GM18858 (cell line): ENCODE measurements at regions not wholly inside any gene's neighbourhood (a gene's known extent, or its start where the extent isn't known, plus 50 kb on each side); places are given as distances from the start of the nearest gene placed in this dataset.
"Not testable (repeated sequence)": the region's sequence is repeated elsewhere in the genome, so short reads cannot be mapped to it uniquely, and the experiment has no call there.

Experiments used
- ATAC-seq: cut with Tn5 transposase; IDR thresholded peaks from one replicate; pipeline ENCODE4 v1.9.1; 2021; ENCODE audit not compliant: unreplicated experiment

DNA sequence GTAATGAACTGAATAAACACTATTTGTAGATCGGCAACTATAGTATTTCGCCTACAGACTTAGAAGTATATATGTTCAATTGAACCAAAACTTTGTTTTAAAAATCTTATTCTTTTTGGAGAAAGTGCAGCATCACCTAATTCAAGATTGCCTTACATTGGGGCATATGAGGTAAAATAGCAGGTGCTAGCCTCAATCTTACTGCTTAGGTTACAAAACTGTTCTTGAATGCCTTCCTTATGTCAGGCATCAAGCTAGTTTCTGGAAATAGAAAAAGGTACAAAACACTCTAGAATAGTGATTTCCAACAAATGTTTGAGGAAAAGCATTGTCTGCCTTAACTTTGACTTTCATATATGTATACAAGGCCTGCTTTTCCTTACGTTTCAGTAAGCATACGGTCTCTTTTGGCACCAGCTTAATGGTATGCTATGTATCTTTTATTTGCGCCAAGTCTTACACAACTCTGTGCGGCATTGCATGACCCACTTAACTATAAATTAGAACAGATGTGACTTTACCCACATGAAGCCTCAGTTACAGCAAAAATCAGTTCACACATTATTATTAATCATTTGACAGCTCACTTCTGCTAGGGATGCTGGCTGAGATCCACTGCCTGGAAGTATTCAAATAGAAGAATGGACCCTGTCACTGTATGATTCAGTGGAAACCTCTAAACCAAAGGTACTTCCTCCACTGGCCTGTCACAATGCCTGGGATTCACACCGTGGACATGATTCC lies 174.1 kb downstream of the PRELID2 start:
- no peak for ATAC-seq

DNA sequence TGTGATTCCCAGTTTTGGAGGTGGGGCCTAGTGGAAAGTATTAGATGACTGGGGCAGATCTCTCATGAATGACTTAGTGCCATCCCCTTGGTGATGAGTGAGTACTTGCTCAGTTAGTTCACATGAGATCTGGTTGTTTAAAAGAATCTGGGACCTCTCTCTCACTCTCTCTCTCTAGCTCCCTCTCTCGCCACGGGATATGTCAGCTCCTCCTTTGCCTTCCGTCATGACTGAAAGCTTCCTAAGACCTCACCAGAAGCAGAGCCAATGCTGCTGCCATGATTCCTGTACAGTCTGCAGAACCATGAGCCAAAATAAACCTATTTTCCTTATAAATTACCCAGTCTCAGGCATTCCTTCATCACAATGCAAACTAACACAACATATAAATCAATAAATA lies 176.7 kb downstream of the PRELID2 start:
- no peak for ATAC-seq

DNA sequence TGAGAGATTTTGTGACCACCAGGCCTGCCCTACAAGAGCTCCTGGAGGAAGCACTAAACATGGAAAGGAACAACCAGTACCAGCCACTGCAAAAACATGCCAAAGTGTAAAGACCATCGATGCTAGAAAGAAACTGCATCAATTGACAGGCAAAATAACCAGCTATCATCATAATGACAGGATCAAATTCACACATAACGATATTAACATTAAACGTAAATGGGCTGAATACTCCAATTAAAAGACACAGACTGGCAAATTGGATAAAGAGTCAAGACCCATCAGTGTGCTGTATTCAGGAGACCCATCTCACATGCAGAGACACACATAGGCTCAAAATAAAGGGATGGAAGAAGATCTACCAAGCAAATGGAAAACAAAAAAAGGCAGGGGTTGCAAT lies 182.4 kb downstream of the PRELID2 start:
- ATAC-seq, result not testable (repeated sequence)

- not testable (repeated sequence) for ATAC-seq
These were observed 188.0 kb downstream of the PRELID2 start for GRCh38 chr5:145647137-145647536.

GRCh38 chr5:145643214-145643613 lies 191.9 kb downstream of the PRELID2 start:
- ATAC-seq, result not testable (repeated sequence)

- ATAC-seq, result no peak
These were observed 197.7 kb downstream of the PRELID2 start for GRCh38 chr5:145637396-145637795.

DNA sequence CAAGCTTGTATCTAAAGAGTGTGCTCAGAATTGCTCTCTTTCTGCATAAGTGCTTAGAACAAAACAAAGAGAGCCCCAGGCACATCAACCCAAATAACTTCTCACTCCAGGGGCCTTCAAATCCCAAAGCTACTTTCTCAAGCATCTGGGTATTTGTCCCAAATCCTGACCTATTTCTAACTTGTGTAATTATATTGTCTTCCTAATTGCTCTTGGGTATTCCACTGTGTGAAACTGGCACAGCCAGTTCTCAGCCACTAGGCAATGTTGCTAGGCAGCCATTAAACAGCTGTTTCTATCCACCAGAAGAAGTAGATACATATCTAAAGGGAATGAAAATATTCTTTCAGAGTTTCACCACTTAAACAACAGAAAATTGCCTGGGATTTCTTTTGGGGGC lies 198.8 kb downstream of the PRELID2 start:
- ATAC-seq, result no peak

- no peak for ATAC-seq
These were observed 201.7 kb downstream of the PRELID2 start for GRCh38 chr5:145633474-145633873.

- ATAC-seq, result no peak
These were observed 202.4 kb downstream of the PRELID2 start for GRCh38 chr5:145632701-145633100.

GRCh38 chr5:145629047-145629446 lies 206.1 kb downstream of the PRELID2 start:
- no peak for ATAC-seq

DNA sequence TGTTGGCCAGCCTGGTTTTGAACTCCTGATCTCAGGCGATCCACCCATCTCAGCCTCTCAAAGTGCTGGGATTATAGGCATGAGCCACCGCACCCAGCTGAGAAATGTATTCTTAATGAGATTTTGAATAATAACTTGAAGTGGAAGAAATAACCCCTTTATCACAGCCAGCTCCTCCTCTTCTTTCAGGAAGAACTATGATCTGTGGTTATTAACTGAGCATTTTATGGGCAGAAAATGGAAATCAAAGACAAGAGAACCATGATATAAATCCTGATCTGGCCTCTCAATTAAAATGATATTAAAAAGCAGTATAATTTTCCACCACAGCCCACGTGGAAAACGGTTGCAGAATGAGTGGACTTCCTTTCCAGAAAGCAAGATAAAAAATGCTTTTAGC lies 206.6 kb downstream of the PRELID2 start:
- no peak for ATAC-seq

- no peak for ATAC-seq
These were observed 215.3 kb downstream of the PRELID2 start for GRCh38 chr5:145619806-145620310.

DNA sequence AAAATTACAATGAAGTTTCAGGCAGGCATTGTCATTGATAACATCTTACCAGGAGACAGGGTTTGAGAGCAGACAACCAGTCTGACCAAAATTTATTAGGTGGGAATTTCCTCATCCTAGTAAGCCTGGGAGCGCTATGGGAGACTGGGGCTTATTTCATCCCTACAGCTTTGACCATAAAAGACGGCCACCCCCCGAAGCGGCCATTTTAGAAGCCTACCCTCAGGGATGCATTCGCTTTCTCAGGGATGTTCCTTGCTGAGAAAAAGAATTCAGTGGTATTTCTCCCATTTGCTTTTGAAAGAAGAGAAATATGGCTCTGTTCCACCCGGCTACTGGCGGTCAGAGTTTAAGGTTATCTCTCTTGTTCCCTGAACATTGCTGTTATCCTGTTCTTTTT lies 218.4 kb downstream of the PRELID2 start:
- not testable (repeated sequence) for ATAC-seq

GRCh38 chr5:145598983-145599382 lies 236.2 kb downstream of the PRELID2 start:
- no peak for ATAC-seq

- ATAC-seq, result no peak
These were observed 237.0 kb downstream of the PRELID2 start for GRCh38 chr5:145598184-145598583.

GRCh38 chr5:145591578-145591977 lies 243.6 kb downstream of the PRELID2 start:
- ATAC-seq, result no peak

GRCh38 chr5:145589063-145589462 lies 246.1 kb downstream of the PRELID2 start:
- ATAC-seq, result no peak

GRCh38 chr5:145588558-145588957 lies 246.6 kb downstream of the PRELID2 start:
- no peak for ATAC-seq

DNA sequence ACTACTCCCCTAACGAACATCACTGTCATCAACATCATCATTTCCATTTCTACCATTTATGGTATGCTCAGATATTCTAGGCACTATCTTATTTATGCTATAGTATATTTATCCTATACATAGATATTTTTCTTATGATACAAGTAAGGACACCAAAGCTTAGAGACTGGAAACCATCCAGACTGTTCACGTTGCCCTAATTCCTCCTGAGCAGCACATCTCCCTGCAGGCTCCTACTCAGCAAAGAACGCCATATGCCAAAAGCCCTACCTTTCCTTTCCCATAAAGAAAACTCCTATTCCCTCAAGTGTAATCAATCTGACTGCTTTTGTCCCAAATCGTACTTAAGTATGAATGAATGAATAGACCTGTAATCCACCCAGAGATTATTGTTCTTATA lies 247.0 kb downstream of the PRELID2 start:
- ATAC-seq, result no peak

GRCh38 chr5:145587710-145588109 lies 247.4 kb downstream of the PRELID2 start:
- ATAC-seq, result no peak

GRCh38 chr5:145587308-145587672 lies 247.9 kb downstream of the PRELID2 start:
- no peak for ATAC-seq

DNA sequence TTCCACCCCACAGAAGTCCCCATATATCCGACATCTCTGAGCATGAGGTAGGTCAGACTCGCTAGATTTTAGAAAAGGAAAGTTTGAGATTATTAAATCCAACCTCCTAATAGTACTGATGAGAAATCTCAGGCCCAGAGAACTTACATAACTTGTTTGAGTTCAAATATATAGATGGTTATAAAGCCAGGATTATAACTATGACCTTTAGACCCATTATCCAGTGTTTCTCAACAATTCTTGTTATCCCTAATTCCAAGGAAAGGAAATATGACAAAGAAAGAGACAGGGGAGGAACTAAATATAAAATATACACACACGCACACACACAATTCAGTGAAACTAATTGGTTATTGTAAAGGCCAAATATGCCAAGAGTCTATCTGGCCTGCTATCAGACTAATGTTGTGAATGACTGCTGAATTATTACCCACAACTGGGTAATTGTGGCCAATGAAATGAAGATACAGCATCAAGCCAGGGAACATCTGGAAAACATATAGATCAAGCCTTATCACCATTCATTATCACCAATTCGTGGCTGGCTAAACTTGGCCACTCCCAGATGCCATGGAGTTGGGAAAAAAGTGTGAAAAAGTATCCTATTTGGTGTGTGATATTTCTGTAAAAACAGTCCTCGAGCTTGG lies 248.4 kb downstream of the PRELID2 start:
- no peak for ATAC-seq
